Cardiac fibroblast (primary cell): ENCODE measurements at regions not wholly inside any gene's neighbourhood (a gene's known extent, or its start where the extent isn't known, plus 50 kb on each side); places are given as distances from the start of the nearest gene placed in this dataset.
A peak's percentile ranks its signal among the peaks of the same experiment; 100 is the strongest.

Experiments used
- DNase-seq, 2 donors: peaks; one replicate each; pipeline versions ENCODE4 v3.0.0 to v3.0.0-alpha.2; 2010; ENCODE audit warnings: low read depth in 2 of 2
- H3K4me3 ChIP-seq, 2 donors: replicated peaks in 1 of 2; 1 replicate in 1 of 2; 2 replicates in 1 of 2; pipeline ENCODE4 v1.5.1; 2011; ENCODE audit warnings: low read depth in 2 of 2, low read length in 2 of 2, mild to moderate bottlenecking in 2 of 2, moderate library complexity in 1 of 2
- CTCF ChIP-seq: IDR thresholded peaks from one replicate; pipeline ENCODE4 v1.5.1; 2011; ENCODE audit warnings: low read depth, mild to moderate bottlenecking, low read length, inconsistent platforms

DNA sequence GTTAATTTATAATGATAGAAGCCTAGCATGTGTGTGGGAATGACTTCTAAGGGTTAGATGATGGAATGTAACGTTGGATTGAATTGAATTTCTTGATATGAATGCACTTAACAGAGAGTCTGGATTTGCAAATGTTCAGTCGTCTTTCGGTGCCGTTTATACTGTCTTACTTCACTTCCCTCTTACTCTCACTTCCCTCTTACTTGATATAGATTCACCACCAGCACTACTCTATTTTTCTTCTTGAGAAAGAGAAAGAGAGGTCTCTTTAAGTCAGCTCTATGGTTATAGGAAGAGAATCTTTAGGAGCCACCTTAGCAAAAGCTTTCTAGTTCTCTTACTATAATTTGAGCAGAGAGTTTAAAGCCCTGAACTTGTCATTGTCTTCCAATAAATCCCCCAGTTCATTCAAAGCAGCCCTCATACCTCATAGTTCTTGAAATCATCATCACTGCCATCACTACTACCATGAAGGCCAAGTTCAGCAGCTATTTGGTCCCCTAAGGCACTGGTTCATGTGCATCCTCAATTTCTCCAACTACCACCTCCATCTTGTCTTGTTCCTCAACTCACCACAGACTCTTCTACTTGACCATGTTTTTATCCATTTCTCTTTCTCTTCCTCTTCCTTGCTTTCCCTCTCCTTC lies 501.7 kb upstream of the TCF4 start:
- no peak overlapping the region for H3K4me3 ChIP-seq
- DNase-seq, result no peak
- no peak for TF ChIP-seq CTCF

GRCh38 chr18:56086786-56087185 lies 498.8 kb upstream of the TCF4 start:
- TF ChIP-seq CTCF, result no peak
- no peak for DNase-seq
- no peak overlapping the region for H3K4me3 ChIP-seq

DNA sequence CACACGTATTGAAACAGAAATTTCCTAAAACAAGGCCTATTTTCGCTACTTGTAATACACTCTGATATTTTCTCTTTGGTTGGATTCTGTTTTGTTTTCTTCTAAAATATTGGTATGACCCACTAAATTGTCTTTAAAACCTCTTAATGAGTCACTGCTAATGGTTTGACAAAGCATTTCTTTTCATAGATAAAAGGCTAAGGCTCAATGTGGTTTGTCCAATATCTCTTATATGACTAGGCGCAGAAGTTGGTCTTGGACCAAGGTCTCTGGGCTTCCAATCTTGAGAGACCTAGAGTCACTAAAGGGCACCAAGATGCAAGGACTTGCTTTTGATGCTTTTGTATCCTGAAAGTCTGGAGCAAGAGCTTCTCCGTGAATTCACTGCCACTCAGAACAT lies 498.2 kb upstream of the TCF4 start:
- DNase-seq, result no peak
- TF ChIP-seq CTCF, result no peak
- no peak overlapping the region for H3K4me3 ChIP-seq

DNA sequence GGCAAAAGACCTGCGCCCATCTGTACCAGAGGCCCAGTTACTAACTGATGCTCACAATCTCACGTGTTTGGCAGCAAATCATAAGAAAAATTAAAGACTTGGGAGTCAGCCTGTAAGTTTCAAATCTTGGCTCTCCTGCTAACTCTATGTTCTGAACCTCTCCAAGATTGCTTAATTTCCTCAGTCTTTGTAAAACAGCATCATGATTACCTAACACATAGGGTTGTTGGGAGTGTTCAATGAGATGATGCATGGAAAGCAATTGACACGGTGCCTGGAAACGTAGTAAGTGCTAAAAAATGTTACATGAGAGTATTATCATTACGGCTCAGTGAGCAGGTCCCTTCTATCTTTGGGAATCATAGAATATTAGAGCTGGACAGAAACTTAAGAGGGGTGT lies 497.6 kb upstream of the TCF4 start:
- peak; percentile 94 for DNase-seq
- no peak for TF ChIP-seq CTCF

GRCh38 chr18:56083523-56084287 lies 495.7 kb upstream of the TCF4 start:
- no peak overlapping the region for H3K4me3 ChIP-seq
- TF ChIP-seq CTCF, result no peak
- DNase-seq, result peak in 1 of 2 donors; percentile 9

More for the DNA sequence above, 497.6 kb upstream of the TCF4 start:
- H3K4me3 ChIP-seq, result no peak overlapping the region

DNA sequence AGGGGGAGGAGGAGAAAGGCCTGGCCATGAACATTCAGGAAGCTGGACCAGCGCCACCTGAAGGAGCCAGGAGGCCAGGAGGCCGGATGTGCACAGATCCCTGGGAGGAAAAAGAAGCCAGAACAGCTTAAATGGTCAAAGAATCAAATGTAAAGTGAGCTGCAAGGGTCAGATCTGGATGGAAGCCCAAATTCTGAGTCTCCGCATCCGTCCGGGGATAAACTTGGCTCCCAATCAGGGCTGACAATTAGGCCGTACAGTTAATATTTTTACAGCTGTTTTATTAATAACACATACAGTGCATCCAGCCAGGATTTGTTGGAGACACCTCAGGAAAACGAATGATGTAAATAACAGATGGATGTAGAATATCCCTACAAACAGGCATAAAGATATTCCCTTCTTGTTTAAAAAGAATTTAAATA lies 495.1 kb upstream of the TCF4 start:
- peak; percentile 41 for TF ChIP-seq CTCF
- H3K4me3 ChIP-seq, result no peak overlapping the region
- peak; percentile 61 to 90 for DNase-seq
